BE2C (cell line): ENCODE measurements at regions not wholly inside any gene's neighbourhood (a gene's known extent, or its start where the extent isn't known, plus 50 kb on each side); places are given as distances from the start of the nearest gene placed in this dataset.

ENCODE experiments used
- DNase-seq: peaks from one replicate; pipeline ENCODE4 v3.0.0-alpha.2; 2020
- H3K27me3 ChIP-seq: fragments of 250-450 bp; sonication (Bioruptor Pico); 2 replicates; pipeline ENCODE4 v1.5.1; 2020; ENCODE audit warnings: mild to moderate bottlenecking
- H3K36me3 ChIP-seq: fragments of 250-450 bp; sonication (Bioruptor Pico); 2 replicates; pipeline ENCODE4 v1.5.1; 2020; ENCODE audit warnings: mild to moderate bottlenecking
- H3K4me1 ChIP-seq: fragments of 250-450 bp; sonication (Bioruptor Pico); 2 replicates; pipeline ENCODE4 v1.5.1; 2020
- H3K4me3 ChIP-seq: 2 replicates; pipeline ENCODE4 v1.5.1; 2011; ENCODE audit warnings: low read depth, low read length
- H3K9me3 ChIP-seq: fragments of 250-450 bp; sonication (Bioruptor Pico); 2 replicates; pipeline ENCODE4 v1.5.1; 2020
- CTCF ChIP-seq: IDR thresholded peaks from 2 replicates; pipeline ENCODE4 v1.5.1; 2012; ENCODE audit warnings: mild to moderate bottlenecking, low read depth, low read length

- H3K4me1 ChIP-seq, result no peaks in the 10 kb centered on the region
- TF ChIP-seq CTCF, result no peak
- H3K36me3 ChIP-seq, result no peaks in the 10 kb centered on the region
- no peaks in the 10 kb centered on the region for H3K27me3 ChIP-seq
- no peak for DNase-seq
- H3K4me3 ChIP-seq, result no peak overlapping the region
- no peaks in the 10 kb centered on the region for H3K9me3 ChIP-seq
Observed at GRCh38 chr13:33751151-33751550, 66.8 kb upstream of the RFC3 start.

DNA sequence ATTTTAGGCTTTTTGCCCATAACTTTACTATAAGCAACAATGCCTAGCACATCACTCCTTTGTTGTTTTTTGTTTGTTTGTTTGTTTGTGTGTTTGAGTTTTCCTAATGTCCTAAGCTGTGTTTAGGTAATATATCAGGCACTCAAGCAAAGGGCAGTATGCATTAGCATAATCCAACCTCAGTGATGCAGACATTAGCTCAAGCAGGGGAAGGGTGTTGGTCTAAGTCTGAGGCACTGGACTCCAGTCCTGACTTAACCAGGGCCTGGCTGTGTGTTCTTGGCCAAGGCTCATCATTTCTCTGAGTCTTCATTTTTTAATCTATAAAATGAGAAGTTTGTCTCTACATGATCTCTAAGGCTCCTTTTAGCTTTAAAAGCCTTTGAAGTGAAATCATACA, 65.9 kb upstream of the RFC3 start:
- no peak for TF ChIP-seq CTCF
- Histone ChIP-seq H3K36me3 (no peaks in the 10 kb centered on the region), H3K4me1 (no peaks in the 10 kb centered on the region), H3K4me3 (no peak overlapping the region), H3K27me3 (no peaks in the 10 kb centered on the region), H3K9me3 (no peaks in the 10 kb centered on the region)
- no peak for DNase-seq

DNA sequence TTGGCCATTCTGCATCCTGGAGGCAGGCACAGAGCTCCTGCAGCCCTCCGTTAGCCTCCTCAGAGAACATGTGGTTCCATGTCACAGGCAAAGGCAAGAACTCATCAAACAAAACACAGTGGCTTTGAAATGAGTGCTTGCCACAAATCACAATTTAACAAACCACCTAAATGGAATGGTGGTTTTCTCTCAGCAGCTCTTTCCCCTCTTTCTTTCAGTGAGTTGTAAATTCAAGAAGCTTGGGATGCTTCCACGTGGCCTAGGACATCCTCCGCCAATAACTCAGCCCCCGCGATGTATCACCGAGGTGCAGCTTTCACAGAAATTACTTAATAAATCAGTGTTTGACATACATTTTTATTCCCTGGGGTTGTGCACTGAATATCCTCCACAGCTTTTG, 65.4 kb upstream of the RFC3 start:
- H3K4me3 ChIP-seq, result no peak overlapping the region
- H3K9me3 ChIP-seq, result no peaks in the 10 kb centered on the region
- no peaks in the 10 kb centered on the region for H3K36me3 ChIP-seq
- H3K4me1 ChIP-seq, result no peaks in the 10 kb centered on the region
- no peak for TF ChIP-seq CTCF
- no peaks in the 10 kb centered on the region for H3K27me3 ChIP-seq
- no peak for DNase-seq

- no peaks in the 10 kb centered on the region for H3K27me3 ChIP-seq
- no peaks in the 10 kb centered on the region for H3K4me1 ChIP-seq
- no peaks in the 10 kb centered on the region for H3K36me3 ChIP-seq
- DNase-seq, result no peak
- no peak overlapping the region for H3K4me3 ChIP-seq
- H3K9me3 ChIP-seq, result no peaks in the 10 kb centered on the region
- TF ChIP-seq CTCF, result no peak
Observed at GRCh38 chr13:33756929-33757328, 61.0 kb upstream of the RFC3 start.

DNA sequence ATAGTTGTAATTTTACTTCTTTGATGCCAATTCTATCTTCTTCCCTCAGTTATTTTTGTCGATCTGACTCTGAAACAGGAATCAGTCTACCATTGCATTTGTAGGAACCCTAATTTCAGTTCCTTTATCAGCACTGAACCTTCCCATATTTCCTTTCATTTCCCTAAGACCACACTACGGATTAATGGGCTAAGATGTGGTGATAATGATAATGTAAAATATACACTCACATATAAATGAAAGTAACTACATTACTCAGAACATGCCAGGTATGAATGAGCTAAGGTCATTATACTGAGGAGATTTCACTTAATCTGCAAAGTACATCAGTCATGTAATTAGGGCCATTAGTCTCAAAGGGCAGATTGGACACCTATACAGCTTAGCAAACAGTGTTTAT, 60.2 kb upstream of the RFC3 start:
- H3K36me3 ChIP-seq, result no peaks in the 10 kb centered on the region
- no peak for DNase-seq
- no peak for TF ChIP-seq CTCF
- no peak overlapping the region for H3K4me3 ChIP-seq
- no peaks in the 10 kb centered on the region for H3K9me3 ChIP-seq
- no peaks in the 10 kb centered on the region for H3K4me1 ChIP-seq
- H3K27me3 ChIP-seq, result no peaks in the 10 kb centered on the region

DNA sequence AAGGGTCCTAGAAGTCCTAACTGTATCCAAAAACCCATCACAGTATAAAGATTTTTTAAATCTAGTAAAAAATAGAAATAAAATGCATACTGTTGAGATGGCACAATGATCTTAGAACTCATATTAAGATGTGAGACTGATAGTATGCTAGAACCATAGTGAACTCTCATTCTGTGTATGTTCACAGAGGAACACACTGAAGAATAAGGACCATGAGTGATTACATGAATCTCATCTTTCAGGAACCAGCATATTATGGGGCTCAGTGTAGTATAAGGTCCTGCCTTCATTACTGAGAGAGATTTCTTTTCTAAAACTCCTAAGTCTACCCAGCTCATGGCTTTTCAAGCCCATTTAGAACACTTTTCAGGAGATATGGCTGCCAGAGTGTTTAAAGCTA, 59.8 kb upstream of the RFC3 start:
- Histone ChIP-seq H3K27me3 (no peaks in the 10 kb centered on the region), H3K4me3 (no peak overlapping the region), H3K9me3 (no peaks in the 10 kb centered on the region), H3K36me3 (no peaks in the 10 kb centered on the region), H3K4me1 (no peaks in the 10 kb centered on the region)
- TF ChIP-seq CTCF, result no peak
- DNase-seq, result no peak
